ENCODE measurements at regions not wholly inside any gene's neighbourhood (a gene's known extent, or its start where the extent isn't known, plus 50 kb on each side); places are given as distances from the start of the nearest gene placed in this dataset.

- H3K4me3 Mint-ChIP-seq, result no peak overlapping the region
- H3K36me3 Mint-ChIP-seq, result no peaks in the 10 kb centered on the region
- no peak for ATAC-seq
- peaks cover 42% of the 10 kb centered on the region for H3K27me3 Mint-ChIP-seq
- H3K4me1 Mint-ChIP-seq, result no peaks in the 10 kb centered on the region
- peaks cover 3% of the 10 kb centered on the region for H3K9me3 Mint-ChIP-seq
- no peak overlapping the region for H3K27ac Mint-ChIP-seq
These were observed 107.7 kb downstream of the FOXF2 start for GRCh38 chr6:1496836-1497760.

DNA sequence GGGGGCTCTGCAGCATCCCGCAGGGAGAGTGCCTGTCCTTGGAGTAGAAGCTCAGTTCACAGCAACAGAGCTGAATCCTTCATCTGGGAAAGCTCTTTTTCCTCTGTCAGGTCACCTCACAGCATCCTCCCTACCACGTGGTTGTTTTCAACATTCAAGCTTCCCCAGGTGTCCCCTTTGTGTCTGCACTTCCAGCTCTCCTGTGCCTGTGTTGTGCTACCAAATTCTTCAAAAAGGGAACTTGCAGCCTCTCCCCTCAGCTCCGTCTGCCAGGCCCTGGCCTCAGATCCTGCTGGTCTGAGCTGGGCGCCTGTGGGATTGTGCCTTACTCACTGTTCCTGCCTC lies 108.4 kb downstream of the FOXF2 start:
- H3K9me3 Mint-ChIP-seq, result peaks cover 3% of the 10 kb centered on the region
- H3K4me3 Mint-ChIP-seq, result no peak overlapping the region
- H3K27ac Mint-ChIP-seq, result no peak overlapping the region
- H3K36me3 Mint-ChIP-seq, result no peaks in the 10 kb centered on the region
- no peak for ATAC-seq
- no peaks in the 10 kb centered on the region for H3K4me1 Mint-ChIP-seq
- H3K27me3 Mint-ChIP-seq, result peaks cover 44% of the 10 kb centered on the region

- peaks cover 3% of the 10 kb centered on the region for H3K9me3 Mint-ChIP-seq
- H3K4me1 Mint-ChIP-seq, result no peaks in the 10 kb centered on the region
- H3K27ac Mint-ChIP-seq, result no peak overlapping the region
- H3K36me3 Mint-ChIP-seq, result no peaks in the 10 kb centered on the region
- H3K27me3 Mint-ChIP-seq, result peaks cover 44% of the 10 kb centered on the region
- H3K4me3 Mint-ChIP-seq, result no peak overlapping the region
- no peak for ATAC-seq
These were observed 109.2 kb downstream of the FOXF2 start for GRCh38 chr6:1498491-1499113.

GRCh38 chr6:1499777-1500176 lies 109.9 kb upstream of the FOXC1 start:
- H3K4me3 Mint-ChIP-seq, result no peak overlapping the region
- ATAC-seq, result no peak
- H3K4me1 Mint-ChIP-seq, result no peaks in the 10 kb centered on the region
- H3K27me3 Mint-ChIP-seq, result peaks cover 44% of the 10 kb centered on the region
- H3K9me3 Mint-ChIP-seq, result peaks cover 3% of the 10 kb centered on the region
- no peak overlapping the region for H3K27ac Mint-ChIP-seq
- H3K36me3 Mint-ChIP-seq, result no peaks in the 10 kb centered on the region

DNA sequence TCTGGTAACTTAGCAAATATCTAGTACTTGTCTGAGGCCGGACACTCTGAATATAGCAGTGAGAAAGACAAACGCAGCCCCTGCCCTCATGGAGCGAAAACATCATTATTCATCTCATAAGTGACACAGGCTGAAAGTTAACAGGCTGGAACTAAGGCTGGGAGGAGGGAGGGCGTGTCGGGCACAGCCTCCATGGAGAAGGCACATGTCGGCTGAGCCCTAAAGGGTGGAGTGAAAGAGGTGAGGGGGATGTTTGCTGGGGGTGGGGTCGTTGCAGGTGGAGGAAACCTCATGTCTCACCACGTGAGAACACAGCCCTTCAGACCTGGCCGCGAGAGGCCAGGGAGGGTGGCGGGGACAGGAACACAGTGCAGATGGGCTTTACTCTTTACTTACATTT lies 108.8 kb upstream of the FOXC1 start:
- H3K4me3 Mint-ChIP-seq, result no peak overlapping the region
- ATAC-seq, result no peak
- no peaks in the 10 kb centered on the region for H3K36me3 Mint-ChIP-seq
- peaks cover 49% of the 10 kb centered on the region for H3K27me3 Mint-ChIP-seq
- H3K4me1 Mint-ChIP-seq, result no peaks in the 10 kb centered on the region
- no peak overlapping the region for H3K27ac Mint-ChIP-seq
- H3K9me3 Mint-ChIP-seq, result peaks cover 3% of the 10 kb centered on the region

- Mint-ChIP-seq H3K9me3 (no peaks in the 10 kb centered on the region), H3K4me1 (no peaks in the 10 kb centered on the region), H3K4me3 (no peak overlapping the region), H3K36me3 (no peaks in the 10 kb centered on the region), H3K27me3 (peaks cover 49% of the 10 kb centered on the region), H3K27ac (no peak overlapping the region)
- ATAC-seq, result no peak
These were observed 107.7 kb upstream of the FOXC1 start for GRCh38 chr6:1502041-1502440.

- Mint-ChIP-seq H3K27ac (no peak overlapping the region), H3K9me3 (no peaks in the 10 kb centered on the region), H3K4me1 (no peaks in the 10 kb centered on the region), H3K27me3 (peaks cover 39% of the 10 kb centered on the region), H3K4me3 (no peak overlapping the region), H3K36me3 (no peaks in the 10 kb centered on the region)
- ATAC-seq, result no peak
These were observed 105.9 kb upstream of the FOXC1 start for GRCh38 chr6:1503811-1504210.

GRCh38 chr6:1504465-1504864 lies 105.2 kb upstream of the FOXC1 start:
- no peak overlapping the region for H3K27ac Mint-ChIP-seq
- no peak for ATAC-seq
- H3K4me1 Mint-ChIP-seq, result no peaks in the 10 kb centered on the region
- no peaks in the 10 kb centered on the region for H3K36me3 Mint-ChIP-seq
- H3K27me3 Mint-ChIP-seq, result peaks cover 46% of the 10 kb centered on the region
- peaks cover 5% of the 10 kb centered on the region for H3K9me3 Mint-ChIP-seq
- no peak overlapping the region for H3K4me3 Mint-ChIP-seq

DNA sequence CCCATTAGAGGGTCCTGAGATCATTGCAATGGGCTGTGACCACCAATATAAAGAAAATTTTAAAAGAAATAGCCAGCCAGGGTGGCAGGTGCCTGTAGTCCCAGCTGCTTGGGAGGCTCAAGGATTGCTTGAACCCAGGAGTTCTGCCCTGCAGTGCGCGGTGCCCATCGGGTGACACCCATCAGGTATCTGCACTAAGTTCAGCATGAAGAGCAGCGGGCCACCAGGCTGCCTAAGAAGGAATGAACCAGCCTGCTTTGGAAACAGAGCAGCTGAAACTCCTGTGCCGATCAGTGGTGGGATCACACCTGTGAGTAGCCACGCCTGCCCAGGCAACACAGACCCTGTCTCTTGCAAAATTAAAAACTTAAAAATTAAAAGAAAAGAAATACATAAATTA lies 102.5 kb upstream of the FOXC1 start:
- ATAC-seq, result no peak
- Mint-ChIP-seq H3K9me3 (peaks cover 10% of the 10 kb centered on the region), H3K4me1 (no peaks in the 10 kb centered on the region), H3K27me3 (peaks cover 49% of the 10 kb centered on the region), H3K27ac (no peak overlapping the region), H3K36me3 (no peaks in the 10 kb centered on the region), H3K4me3 (no peak overlapping the region)

DNA sequence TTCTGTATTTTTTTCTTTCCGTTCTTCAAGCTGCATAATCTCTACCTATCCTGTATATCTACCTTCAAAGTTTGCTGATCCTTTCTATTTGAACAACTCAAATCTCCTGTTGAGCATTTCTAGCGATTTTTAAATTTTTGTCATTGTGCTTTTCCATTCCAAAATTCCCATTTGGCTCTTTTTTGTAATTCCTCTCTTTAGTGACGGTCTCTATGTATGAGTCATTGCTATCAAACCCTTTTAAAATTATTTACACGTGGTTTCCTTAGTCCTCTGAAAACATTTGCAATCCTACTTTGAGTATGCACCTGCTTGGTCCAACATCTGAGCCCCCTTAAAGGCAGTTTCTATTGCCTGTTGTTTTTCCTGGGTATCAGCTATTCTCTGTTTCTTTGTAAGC lies 100.5 kb upstream of the FOXC1 start:
- Mint-ChIP-seq H3K27me3 (peaks cover 54% of the 10 kb centered on the region), H3K9me3 (peaks cover 10% of the 10 kb centered on the region), H3K4me1 (no peaks in the 10 kb centered on the region), H3K4me3 (no peak overlapping the region), H3K36me3 (no peaks in the 10 kb centered on the region), H3K27ac (no peak overlapping the region)
- ATAC-seq, result no peak

DNA sequence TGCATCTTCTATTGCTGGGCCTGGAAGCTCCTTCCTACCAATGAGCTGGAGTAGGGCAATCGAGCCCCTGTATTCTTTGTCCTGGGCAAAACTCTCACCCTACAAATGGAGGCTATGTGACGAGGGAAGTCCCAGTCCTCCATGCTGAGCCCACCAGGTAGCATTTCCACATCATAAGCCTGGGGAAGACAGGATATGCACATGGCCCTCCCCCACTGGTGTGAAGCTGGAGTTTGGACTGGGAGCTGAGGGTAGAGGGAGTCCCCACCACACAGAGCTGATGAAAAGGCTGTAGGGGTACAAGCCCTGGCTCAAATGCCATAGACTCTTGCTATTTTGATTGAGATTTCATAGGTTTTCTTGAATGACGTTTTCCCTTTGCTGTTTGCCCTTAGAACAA lies 99.5 kb upstream of the FOXC1 start:
- no peak overlapping the region for H3K4me3 Mint-ChIP-seq
- H3K27me3 Mint-ChIP-seq, result peaks cover 51% of the 10 kb centered on the region
- H3K9me3 Mint-ChIP-seq, result peaks cover 10% of the 10 kb centered on the region
- ATAC-seq, result no peak
- H3K27ac Mint-ChIP-seq, result no peak overlapping the region
- H3K36me3 Mint-ChIP-seq, result no peaks in the 10 kb centered on the region
- H3K4me1 Mint-ChIP-seq, result no peaks in the 10 kb centered on the region

- peaks cover 43% of the 10 kb centered on the region for H3K27me3 Mint-ChIP-seq
- no peaks in the 10 kb centered on the region for H3K36me3 Mint-ChIP-seq
- no peaks in the 10 kb centered on the region for H3K4me1 Mint-ChIP-seq
- no peak for ATAC-seq
- H3K9me3 Mint-ChIP-seq, result peaks cover 10% of the 10 kb centered on the region
- no peak overlapping the region for H3K4me3 Mint-ChIP-seq
- no peak overlapping the region for H3K27ac Mint-ChIP-seq
These were observed 96.4 kb upstream of the FOXC1 start for GRCh38 chr6:1513215-1513780.

GRCh38 chr6:1514078-1514477 lies 95.6 kb upstream of the FOXC1 start:
- no peak for ATAC-seq

GRCh38 chr6:1515280-1515679 lies 94.4 kb upstream of the FOXC1 start:
- no peaks in the 10 kb centered on the region for H3K4me1 Mint-ChIP-seq
- H3K36me3 Mint-ChIP-seq, result no peaks in the 10 kb centered on the region
- H3K27me3 Mint-ChIP-seq, result peaks cover 39% of the 10 kb centered on the region
- no peak overlapping the region for H3K4me3 Mint-ChIP-seq
- H3K27ac Mint-ChIP-seq, result no peak overlapping the region
- H3K9me3 Mint-ChIP-seq, result peaks cover 3% of the 10 kb centered on the region
- ATAC-seq, result no peak

More at GRCh38 chr6:1514078-1514477, 95.6 kb upstream of the FOXC1 start:
- peaks cover 9% of the 10 kb centered on the region for H3K9me3 Mint-ChIP-seq
- H3K36me3 Mint-ChIP-seq, result no peaks in the 10 kb centered on the region
- H3K4me1 Mint-ChIP-seq, result no peaks in the 10 kb centered on the region
- peaks cover 39% of the 10 kb centered on the region for H3K27me3 Mint-ChIP-seq
- no peak overlapping the region for H3K27ac Mint-ChIP-seq
- H3K4me3 Mint-ChIP-seq, result no peak overlapping the region

GRCh38 chr6:1515781-1516180 lies 93.9 kb upstream of the FOXC1 start:
- H3K36me3 Mint-ChIP-seq, result no peaks in the 10 kb centered on the region
- H3K27ac Mint-ChIP-seq, result no peak overlapping the region
- H3K27me3 Mint-ChIP-seq, result peaks cover 44% of the 10 kb centered on the region
- no peak overlapping the region for H3K4me3 Mint-ChIP-seq
- peaks cover 3% of the 10 kb centered on the region for H3K9me3 Mint-ChIP-seq
- no peak for ATAC-seq
- no peaks in the 10 kb centered on the region for H3K4me1 Mint-ChIP-seq
